Stimulated activated CD4-positive, alpha-beta T cell treated with anti-CD3 and anti-CD28 coated beads, Interleukin-1b, Interleukin-23, amount 100 ng/mL, for 4 hours (primary cell): ENCODE measurements at regions not wholly inside any gene's neighbourhood (a gene's known extent, or its start where the extent isn't known, plus 50 kb on each side); places are given as distances from the start of the nearest gene placed in this dataset.

Experiments
- DNase-seq, 2 donors: peaks; one replicate each; pipeline ENCODE4 v3.0.0-alpha.2; 2020; ENCODE audit warnings: low read depth in 2 of 2

- DNase-seq = no peak
Measured at GRCh38 chrX:137366018-137366633, 199.8 kb upstream of the ZIC3 start.

GRCh38 chrX:137363559-137363958 lies 202.4 kb upstream of the ZIC3 start:
- no peak for DNase-seq

- no peak for DNase-seq
Measured at GRCh38 chrX:137362583-137362982, 203.3 kb upstream of the ZIC3 start.

GRCh38 chrX:137354851-137355250 lies 211.1 kb upstream of the ZIC3 start:
- no peak for DNase-seq

GRCh38 chrX:137353404-137353803 lies 212.5 kb upstream of the ZIC3 start:
- no peak for DNase-seq

- DNase-seq = no peak
Measured at GRCh38 chrX:137352101-137352660, 213.7 kb upstream of the ZIC3 start.

GRCh38 chrX:137342969-137343368 lies 223.0 kb upstream of the ZIC3 start:
- no peak for DNase-seq

- no peak for DNase-seq
Measured at GRCh38 chrX:137313627-137314026, 252.3 kb upstream of the ZIC3 start.

- no peak for DNase-seq
Measured at GRCh38 chrX:137305404-137305803, 260.5 kb upstream of the ZIC3 start.

GRCh38 chrX:137297167-137297566 lies 263.4 kb upstream of the GPR101 start:
- no peak for DNase-seq

GRCh38 chrX:137290011-137290410 lies 256.2 kb upstream of the GPR101 start:
- no peak for DNase-seq

- no peak for DNase-seq
Measured at GRCh38 chrX:137287191-137287590, 253.4 kb upstream of the GPR101 start.

GRCh38 chrX:137286423-137286822 lies 252.6 kb upstream of the GPR101 start:
- DNase-seq = no peak

GRCh38 chrX:137278825-137279224 lies 245.0 kb upstream of the GPR101 start:
- no peak for DNase-seq

GRCh38 chrX:137263374-137263773 lies 229.6 kb upstream of the GPR101 start:
- DNase-seq = no peak

GRCh38 chrX:137245183-137245582 lies 211.4 kb upstream of the GPR101 start:
- no peak for DNase-seq

GRCh38 chrX:137236837-137237236 lies 203.0 kb upstream of the GPR101 start:
- no peak for DNase-seq

- DNase-seq = no peak
Measured at GRCh38 chrX:137234651-137235402, 201.0 kb upstream of the GPR101 start.

- DNase-seq = no peak
Measured at GRCh38 chrX:137233478-137233877, 199.7 kb upstream of the GPR101 start.

- no peak for DNase-seq
Measured at GRCh38 chrX:137227151-137227550, 193.4 kb upstream of the GPR101 start.

- no peak for DNase-seq
Measured at GRCh38 chrX:137215467-137215866, 181.7 kb upstream of the GPR101 start.

GRCh38 chrX:137212078-137212632 lies 178.4 kb upstream of the GPR101 start:
- no peak for DNase-seq

- DNase-seq = no peak
Measured at GRCh38 chrX:137198040-137198439, 164.2 kb upstream of the GPR101 start.
